ENCODE measurements at regions not wholly inside any gene's neighbourhood (a gene's known extent, or its start where the extent isn't known, plus 50 kb on each side); places are given as distances from the start of the nearest gene placed in this dataset.

GRCh38 chr16:48435906-48436305, 50.7 kb upstream of the SIAH1 start:
- DNase-seq = no peak

- DNase-seq = no peak
Measured at GRCh38 chr16:48435318-48435680, 50.1 kb upstream of the SIAH1 start.

All from NCI-H748 treated with DMSO at 0.1 percent for 48 hours (cell line).